AG09309 (cell line): ENCODE measurements at regions not wholly inside any gene's neighbourhood (a gene's known extent, or its start where the extent isn't known, plus 50 kb on each side); places are given as distances from the start of the nearest gene placed in this dataset.
A peak's percentile ranks its signal among the peaks of the same experiment; 100 is the strongest.

ENCODE experiments used
- DNase-seq: peaks from one replicate; pipeline ENCODE4 v3.0.0-alpha.2; 2010; ENCODE audit warnings: low read depth
- H3K4me3 ChIP-seq: 2 replicates; pipeline ENCODE4 v1.5.1; 2011; ENCODE audit warnings: mild to moderate bottlenecking, low read depth, low read length, moderate library complexity; ENCODE audit not compliant: control insufficient read depth
- CTCF ChIP-seq: IDR thresholded peaks from 2 replicates; pipeline ENCODE4 v1.5.1; 2011; ENCODE audit warnings: mild to moderate bottlenecking, low read depth, low read length, inconsistent platforms; ENCODE audit not compliant: insufficient read depth, control insufficient read depth; ENCODE audit errors: missing control alignments

GRCh38 chr13:44815623-44816022, 173.6 kb downstream of the NUFIP1 start:
- no peak overlapping the region for H3K4me3 ChIP-seq
- TF ChIP-seq CTCF = no peak
- DNase-seq = peak; percentile 88

GRCh38 chr13:44814836-44815235, 174.4 kb downstream of the NUFIP1 start:
- no peak for TF ChIP-seq CTCF
- no peak for DNase-seq
- H3K4me3 ChIP-seq = no peak overlapping the region

GRCh38 chr13:44814161-44814560, 175.1 kb downstream of the NUFIP1 start:
- no peak for DNase-seq
- H3K4me3 ChIP-seq = no peak overlapping the region
- TF ChIP-seq CTCF = no peak

GRCh38 chr13:44812818-44813217, 176.5 kb downstream of the NUFIP1 start:
- TF ChIP-seq CTCF = no peak
- no peak for DNase-seq
- H3K4me3 ChIP-seq = no peak overlapping the region

- DNase-seq = no peak
- H3K4me3 ChIP-seq = no peak overlapping the region
- TF ChIP-seq CTCF = no peak
Measured at GRCh38 chr13:44810061-44810840, 179.0 kb downstream of the NUFIP1 start.

GRCh38 chr13:44809190-44809589, 180.1 kb downstream of the NUFIP1 start:
- no peak overlapping the region for H3K4me3 ChIP-seq
- DNase-seq = no peak
- TF ChIP-seq CTCF = no peak
